GM12891 (cell line): ENCODE measurements at regions not wholly inside any gene's neighbourhood (a gene's known extent, or its start where the extent isn't known, plus 50 kb on each side); places are given as distances from the start of the nearest gene placed in this dataset.

ENCODE experiments used
- PAX5 ChIP-seq: IDR thresholded peaks from 2 replicates; pipeline ENCODE4 v1.6.1; 2011; ENCODE audit warnings: low read length, moderate library complexity, mild to moderate bottlenecking; ENCODE audit not compliant: insufficient read depth, severe bottlenecking
- POLR2A ChIP-seq: IDR thresholded peaks from 2 replicates; pipeline ENCODE4 v1.6.1; 2011; ENCODE audit warnings: low read depth, low read length, control low read depth
- POLR2AphosphoS5 ChIP-seq: IDR thresholded peaks from 2 replicates; pipeline ENCODE4 v1.6.1; 2011; ENCODE audit warnings: low read depth, low read length, control low read depth
- POU2F2 ChIP-seq: IDR thresholded peaks from 2 replicates; pipeline ENCODE4 v1.6.1; 2011; ENCODE audit warnings: low read depth, mild to moderate bottlenecking, control low read depth, low read length, moderate library complexity
- SPI1 ChIP-seq: IDR thresholded peaks from 2 replicates; pipeline ENCODE4 v1.6.1; 2011; ENCODE audit warnings: low read depth, low read length, control low read depth
- TAF1 ChIP-seq: IDR thresholded peaks from 2 replicates; pipeline ENCODE4 v1.6.1; 2011; ENCODE audit warnings: low read depth, low read length, control low read depth

DNA sequence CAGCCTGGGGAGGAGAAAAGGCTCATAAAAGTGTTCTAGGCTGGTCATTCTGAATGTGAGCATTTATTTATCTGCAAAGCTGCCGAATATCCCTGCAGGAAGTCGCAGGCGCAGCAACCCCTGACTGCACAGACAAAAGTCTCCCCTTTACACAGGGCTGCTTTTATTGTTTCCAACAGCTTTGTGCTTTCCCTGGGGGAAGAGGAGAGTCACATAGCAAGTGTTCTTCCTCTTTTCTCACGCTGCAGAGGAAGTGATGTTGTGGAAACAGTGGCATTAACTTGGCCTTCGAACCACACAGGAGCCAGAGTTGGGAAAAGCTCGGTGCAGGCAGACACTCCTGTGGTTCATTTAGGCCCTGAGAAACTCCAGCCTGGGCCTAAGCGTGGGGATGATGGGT is 81.5 kb upstream of the BCOR start:
- TF ChIP-seq POLR2A: no peak
- no peak for TF ChIP-seq POU2F2
- no peak for TF ChIP-seq TAF1
- TF ChIP-seq POLR2AphosphoS5: no peak
- TF ChIP-seq SPI1: no peak
- TF ChIP-seq PAX5: no peak
